GM19397 (cell line): ENCODE measurements at regions not wholly inside any gene's neighbourhood (a gene's known extent, or its start where the extent isn't known, plus 50 kb on each side); places are given as distances from the start of the nearest gene placed in this dataset.

Experiments
- ATAC-seq: cut with Tn5 transposase; IDR thresholded peaks from one replicate; pipeline ENCODE4 v1.9.1; 2021; ENCODE audit warnings: mild to moderate bottlenecking, moderate library complexity; ENCODE audit not compliant: unreplicated experiment

GRCh38 chr2:125471963-125472362, 1184.0 kb upstream of the GYPC start:
- peak; percentile 55 for ATAC-seq

DNA sequence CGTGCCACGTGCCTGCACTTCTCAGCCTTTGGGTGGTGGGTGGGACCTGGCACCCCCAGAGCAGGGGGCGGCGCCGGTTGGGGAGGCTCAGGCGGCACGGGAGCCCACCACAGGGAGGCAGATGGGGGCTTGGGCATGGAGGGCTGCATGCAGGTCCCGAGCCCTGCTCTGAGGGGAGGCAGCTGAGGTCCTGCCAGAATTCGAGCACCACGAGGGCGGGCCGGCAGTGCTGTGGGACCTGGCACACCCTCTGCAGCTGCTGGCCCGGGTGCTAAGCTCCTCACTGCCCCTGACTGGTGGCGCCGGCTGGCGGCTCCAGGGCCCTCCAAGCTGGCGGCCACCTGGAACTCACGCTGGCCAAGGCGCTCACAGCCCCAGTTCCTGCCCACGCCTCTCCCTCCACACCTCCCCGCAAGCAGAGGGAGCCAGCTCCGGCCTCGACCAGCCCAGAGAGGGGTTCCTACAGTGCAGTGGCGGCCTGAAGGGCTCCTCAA, 1176.8 kb upstream of the GYPC start:
- no peak for ATAC-seq

- no peak for ATAC-seq
These were observed 1165.7 kb upstream of the GYPC start for GRCh38 chr2:125490308-125490707.

DNA sequence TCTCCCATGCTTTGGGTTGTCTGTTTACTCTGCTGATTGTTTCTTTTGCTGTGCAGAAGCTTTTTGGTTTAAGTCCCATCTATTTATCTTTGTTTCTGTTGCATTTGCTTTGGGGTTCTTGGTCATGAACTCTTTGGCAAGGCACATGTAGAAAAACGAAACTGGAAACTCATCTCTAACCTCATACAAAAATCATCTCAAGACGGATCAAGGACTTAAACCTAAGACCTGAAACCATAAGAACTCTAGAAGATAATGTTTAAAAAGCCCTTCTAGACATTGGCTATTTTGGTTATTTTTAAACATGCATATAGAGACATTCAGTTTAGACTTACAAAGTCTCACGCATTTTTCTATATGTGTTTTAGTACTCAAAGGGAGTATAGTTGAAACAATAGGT, 1164.3 kb upstream of the GYPC start:
- no peak for ATAC-seq

DNA sequence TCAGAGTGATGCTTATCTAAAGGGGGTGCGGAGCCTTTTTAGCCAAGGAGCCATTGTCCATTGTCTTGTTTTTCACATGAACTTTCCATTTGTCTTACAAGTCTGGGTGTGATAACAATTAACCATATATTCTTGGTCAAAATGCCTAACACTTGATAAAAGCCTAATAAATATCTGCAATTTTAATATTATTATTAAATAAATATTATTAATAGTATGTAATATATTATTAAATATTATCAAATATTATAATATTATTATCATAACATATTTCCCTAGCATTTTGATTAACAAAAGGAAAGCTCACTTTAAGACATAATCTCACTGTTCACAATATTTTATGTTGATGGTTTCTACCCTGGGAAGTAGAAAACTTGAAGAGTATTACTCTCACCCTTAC, 1143.6 kb upstream of the GYPC start:
- ATAC-seq = no peak

DNA sequence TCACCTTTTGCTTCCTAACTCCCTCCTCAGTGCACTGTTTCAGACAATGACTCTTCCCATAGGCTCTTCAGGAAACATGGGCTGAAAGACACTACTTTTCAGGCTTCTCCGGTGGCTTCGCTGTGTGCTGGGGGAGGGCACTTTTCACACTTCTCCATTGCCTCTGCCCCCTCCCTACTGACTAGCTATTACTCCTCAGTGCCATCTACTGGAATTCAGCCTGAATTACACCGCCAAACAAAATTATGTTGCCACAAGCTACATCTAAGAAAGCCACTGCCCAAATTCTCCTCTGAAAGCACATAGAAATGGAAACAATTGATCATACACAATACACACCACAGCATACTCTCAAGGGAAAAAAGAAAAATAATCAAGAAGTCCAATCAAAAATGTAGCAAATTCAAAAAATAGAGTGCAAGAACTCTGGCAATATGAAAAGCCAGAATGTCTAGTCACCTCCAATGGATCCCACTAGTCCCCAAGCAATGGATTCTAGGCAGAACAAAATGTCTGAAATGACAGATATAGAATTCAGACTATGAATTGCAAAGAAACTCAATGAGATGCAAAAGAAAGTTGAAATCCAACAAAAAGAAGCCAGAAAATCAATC, 1139.4 kb upstream of the GYPC start:
- ATAC-seq = no peak

GRCh38 chr2:125526093-125526492, 1129.9 kb upstream of the GYPC start:
- ATAC-seq = no peak

DNA sequence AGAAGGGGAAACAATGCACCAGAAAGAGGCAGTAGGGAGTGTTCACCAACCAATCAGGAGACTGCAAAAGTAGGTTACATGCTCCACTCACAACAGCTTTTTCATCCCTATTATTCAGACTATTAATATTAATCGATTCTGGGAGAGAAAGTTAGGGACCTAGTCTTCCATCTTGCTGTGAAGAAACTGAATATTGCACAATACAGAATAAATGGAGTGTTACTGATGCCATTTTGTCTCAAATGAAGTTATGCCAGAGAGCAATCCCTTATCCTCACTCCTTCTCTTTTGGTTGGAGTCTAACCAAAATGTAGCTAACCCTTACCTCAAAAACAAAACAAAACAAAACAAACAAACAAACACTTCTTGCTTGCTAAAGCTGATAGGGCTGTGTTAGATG, 1120.9 kb upstream of the GYPC start:
- no peak for ATAC-seq

DNA sequence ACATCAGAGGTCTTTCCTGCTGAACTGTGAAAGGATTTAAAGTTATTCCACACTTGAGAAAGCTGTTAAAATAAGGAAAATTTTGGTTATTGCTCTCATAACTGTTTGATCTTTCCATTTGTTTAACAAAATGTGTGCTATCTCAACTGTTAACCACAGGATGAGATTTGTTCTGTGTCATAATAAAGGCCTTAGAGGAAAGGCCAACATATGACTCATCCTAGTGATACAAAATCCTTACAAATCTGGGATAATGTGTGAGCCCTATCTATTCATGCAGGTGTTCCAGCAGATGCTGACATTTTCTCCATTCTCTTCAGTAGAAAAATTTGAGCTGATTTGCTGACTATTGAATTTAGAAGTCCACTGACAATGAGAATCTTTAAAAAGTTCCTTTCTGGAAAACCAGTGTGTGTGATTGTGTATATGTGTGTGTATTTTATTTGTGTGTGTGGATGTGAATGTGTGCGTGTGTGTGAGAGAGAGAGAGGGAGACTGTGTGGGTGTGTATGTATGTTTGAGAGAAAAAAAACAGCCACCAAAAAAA, 1111.9 kb upstream of the GYPC start:
- no peak for ATAC-seq

- ATAC-seq = no peak
These were observed 1102.2 kb upstream of the GYPC start for GRCh38 chr2:125553768-125554167.

GRCh38 chr2:125554956-125555355, 1101.0 kb upstream of the GYPC start:
- ATAC-seq = no peak

- ATAC-seq = no peak
These were observed 1096.8 kb upstream of the GYPC start for GRCh38 chr2:125559186-125559585.

DNA sequence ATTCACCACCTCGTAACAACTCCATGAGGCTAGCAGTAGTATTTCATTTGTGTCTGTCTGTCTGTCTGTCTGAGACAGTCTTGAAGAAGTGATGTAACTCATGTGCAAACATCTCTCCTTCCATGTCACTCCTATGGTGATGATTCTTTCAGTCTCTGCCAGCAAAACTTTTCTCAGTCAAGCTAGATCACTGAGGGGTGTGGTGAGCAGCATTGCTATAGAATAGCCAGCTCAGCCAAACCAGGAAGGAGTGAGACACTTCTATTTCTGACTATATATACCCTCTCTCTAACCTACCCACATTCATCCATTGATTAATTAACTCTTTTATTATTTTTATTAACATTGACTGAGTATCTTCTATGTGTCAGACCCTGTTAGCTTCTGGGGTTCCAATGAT, 1095.1 kb upstream of the GYPC start:
- ATAC-seq = no peak

- ATAC-seq = no peak
These were observed 1094.7 kb upstream of the GYPC start for GRCh38 chr2:125561302-125561701.

DNA sequence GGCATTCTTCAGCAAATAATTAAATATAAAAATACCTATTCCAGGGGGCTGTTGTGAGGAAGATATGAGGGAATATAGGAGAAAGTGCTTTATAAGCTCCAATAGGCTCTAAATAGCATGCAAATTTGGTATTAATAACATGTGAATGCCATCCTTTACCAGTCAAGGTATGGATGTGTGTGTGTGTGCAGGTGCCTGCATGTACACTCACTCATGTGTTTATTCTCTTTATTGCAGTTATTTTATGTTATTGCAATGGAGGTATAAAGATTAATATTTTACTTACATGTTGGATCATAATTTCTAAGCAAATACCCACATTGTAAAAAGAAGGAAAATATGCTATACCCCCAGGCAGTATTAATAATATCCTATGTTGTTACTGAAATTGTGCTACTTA, 1093.0 kb upstream of the GYPC start:
- no peak for ATAC-seq

DNA sequence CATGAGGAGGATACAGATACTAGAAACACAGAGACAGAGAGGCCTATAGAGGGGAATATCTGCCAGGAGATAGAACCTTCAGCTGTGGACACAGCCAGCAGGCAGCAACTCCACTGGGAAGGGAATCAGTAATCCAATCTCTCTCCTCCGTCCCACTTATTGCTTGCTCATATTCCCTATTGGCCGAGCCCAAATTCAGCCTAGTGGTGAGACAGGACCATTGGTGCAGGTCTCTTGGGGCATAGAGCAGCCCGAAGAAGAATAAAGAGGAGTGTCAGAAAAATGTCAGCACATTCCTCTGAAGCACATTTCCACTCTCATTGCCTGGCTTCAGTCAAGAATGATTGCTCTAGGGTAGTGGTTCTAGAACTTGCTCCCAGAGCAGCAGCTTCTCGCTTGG, 1091.5 kb upstream of the GYPC start:
- ATAC-seq = no peak

DNA sequence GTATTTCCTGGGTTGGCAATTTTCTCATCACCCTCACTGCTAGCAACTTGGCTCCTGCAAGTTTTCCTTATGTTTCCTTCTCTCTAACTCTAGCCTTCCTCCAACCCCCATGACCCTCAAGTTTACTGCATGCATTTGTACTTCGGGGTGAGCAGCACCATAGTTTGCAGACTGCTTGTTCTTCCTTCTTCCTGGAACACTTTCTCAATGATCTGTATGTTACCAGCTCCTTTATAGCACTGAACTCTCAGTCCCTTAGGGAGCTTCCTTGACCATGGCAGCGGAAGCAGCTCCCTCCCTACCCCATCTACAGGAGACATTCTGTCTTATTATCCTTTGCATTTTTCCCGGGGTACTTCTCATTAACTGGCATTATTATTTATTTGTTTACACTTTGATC, 1089.5 kb upstream of the GYPC start:
- no peak for ATAC-seq

DNA sequence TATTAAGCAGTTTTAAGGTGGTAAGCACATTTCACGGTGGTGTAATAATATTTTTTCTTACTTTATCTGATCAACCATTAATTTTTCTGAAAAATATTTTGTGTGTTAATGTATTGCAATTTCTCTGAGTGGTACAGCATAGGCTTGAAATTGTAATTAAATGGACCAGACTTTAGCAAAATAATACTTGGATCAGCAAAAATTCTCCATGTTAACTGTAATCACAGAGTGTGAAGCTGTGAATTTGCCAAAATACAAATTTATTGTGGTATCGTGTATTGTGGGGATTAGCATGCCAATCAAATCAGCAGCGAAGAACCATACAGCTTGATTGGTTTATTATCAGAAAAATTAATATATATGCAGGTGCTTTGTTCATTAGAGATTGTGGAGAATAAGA, 1088.9 kb upstream of the GYPC start:
- no peak for ATAC-seq

GRCh38 chr2:125572660-125573059, 1083.3 kb upstream of the GYPC start:
- ATAC-seq = no peak

- no peak for ATAC-seq
These were observed 1082.5 kb upstream of the GYPC start for GRCh38 chr2:125573432-125573831.

GRCh38 chr2:125576558-125576957, 1079.4 kb upstream of the GYPC start:
- ATAC-seq = no peak

- no peak for ATAC-seq
These were observed 1074.4 kb upstream of the GYPC start for GRCh38 chr2:125581557-125581956.

DNA sequence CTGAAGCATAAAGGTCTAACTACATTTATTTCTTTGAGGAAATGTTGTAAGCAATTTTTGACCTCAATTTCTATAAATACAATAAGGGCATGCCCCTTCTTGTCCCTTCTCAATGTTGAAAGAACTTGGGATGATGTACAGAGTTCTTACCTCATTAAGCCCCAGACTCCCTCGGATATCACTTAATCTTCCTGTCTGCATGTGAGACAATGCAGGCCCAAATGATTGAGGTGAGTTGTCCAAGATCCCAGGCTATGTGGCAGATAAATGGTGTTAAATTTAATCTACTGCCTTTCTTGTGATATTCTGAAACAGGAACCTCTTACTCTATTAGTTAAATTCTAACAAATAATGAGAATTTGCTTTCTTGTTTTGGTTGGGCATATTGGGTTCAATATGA, 1073.4 kb upstream of the GYPC start:
- no peak for ATAC-seq
